Hippocampal formation (tissue), 2 donors: ENCODE measurements at regions not wholly inside any gene's neighbourhood (a gene's known extent, or its start where the extent isn't known, plus 50 kb on each side); places are given as distances from the start of the nearest gene placed in this dataset.

ENCODE experiments used
- DNase-seq, 2 donors: peaks; one replicate each; lab custom pipeline; 2025; lab: John Stamatoyannopoulos, UW

- DNase-seq = no peak
Observed at GRCh38 chr1:102071451-102071850, 74.7 kb upstream of the OLFM3 start.

GRCh38 chr1:102050556-102050955 lies 53.8 kb upstream of the OLFM3 start:
- DNase-seq = no peak

DNA sequence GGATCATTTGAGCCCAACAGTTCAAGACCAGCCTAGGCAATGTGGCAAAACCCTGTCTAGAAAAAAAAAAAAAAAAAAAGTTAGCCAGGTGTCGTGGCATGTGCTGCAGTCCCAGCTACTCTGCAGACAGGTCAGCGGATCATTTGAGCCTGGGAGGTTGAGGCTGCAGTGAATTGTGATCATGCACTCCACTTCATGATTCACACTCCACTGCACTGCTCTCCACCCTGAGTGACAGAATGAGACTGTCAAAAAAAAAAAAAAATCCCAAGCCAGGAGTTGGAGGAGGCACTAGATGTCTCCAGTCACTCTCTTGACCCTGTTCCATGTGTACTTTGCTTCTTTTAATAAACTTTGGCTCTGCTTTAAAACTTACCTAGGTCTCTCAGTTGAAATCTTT lies 51.0 kb upstream of the OLFM3 start:
- no peak for DNase-seq
